ENCODE measurements at regions not wholly inside any gene's neighbourhood (a gene's known extent, or its start where the extent isn't known, plus 50 kb on each side); places are given as distances from the start of the nearest gene placed in this dataset.

DNA sequence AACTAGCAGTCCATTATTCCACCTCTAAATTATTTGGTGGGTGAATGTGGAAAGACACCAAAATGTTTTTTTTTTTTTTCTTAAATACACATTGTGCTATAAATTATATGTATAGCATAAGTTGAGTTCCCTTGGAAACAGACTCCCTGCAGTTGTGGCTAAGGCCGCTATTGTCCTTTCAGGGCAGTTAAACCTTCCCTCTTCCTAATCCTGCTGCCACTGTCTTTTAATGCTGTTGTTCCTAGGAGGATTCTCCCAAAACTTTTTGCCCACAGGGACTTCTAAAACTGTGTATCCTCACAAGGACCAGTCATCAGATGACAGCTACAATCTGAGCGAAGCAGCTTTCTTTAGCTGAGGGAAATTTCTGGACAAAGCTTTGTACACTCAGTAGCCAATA is 478.9 kb upstream of the CHORDC1 start:
- TF ChIP-seq, protein P1, sequence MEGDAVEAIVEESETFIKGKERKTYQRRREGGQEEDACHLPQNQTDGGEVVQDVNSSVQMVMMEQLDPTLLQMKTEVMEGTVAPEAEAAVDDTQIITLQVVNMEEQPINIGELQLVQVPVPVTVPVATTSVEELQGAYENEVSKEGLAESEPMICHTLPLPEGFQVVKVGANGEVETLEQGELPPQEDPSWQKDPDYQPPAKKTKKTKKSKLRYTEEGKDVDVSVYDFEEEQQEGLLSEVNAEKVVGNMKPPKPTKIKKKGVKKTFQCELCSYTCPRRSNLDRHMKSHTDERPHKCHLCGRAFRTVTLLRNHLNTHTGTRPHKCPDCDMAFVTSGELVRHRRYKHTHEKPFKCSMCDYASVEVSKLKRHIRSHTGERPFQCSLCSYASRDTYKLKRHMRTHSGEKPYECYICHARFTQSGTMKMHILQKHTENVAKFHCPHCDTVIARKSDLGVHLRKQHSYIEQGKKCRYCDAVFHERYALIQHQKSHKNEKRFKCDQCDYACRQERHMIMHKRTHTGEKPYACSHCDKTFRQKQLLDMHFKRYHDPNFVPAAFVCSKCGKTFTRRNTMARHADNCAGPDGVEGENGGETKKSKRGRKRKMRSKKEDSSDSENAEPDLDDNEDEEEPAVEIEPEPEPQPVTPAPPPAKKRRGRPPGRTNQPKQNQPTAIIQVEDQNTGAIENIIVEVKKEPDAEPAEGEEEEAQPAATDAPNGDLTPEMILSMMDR (IDR thresholded peaks at IDR 0.05): no peak
- TF ChIP-seq, protein P2, sequence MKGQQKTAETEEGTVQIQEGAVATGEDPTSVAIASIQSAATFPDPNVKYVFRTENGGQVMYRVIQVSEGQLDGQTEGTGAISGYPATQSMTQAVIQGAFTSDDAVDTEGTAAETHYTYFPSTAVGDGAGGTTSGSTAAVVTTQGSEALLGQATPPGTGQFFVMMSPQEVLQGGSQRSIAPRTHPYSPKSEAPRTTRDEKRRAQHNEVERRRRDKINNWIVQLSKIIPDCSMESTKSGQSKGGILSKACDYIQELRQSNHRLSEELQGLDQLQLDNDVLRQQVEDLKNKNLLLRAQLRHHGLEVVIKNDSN (IDR thresholded peaks at IDR 0.05; ENCODE audit: borderline replicate concordance, low read depth): no peak
- TF ChIP-seq TAF1 (IDR thresholded peaks at IDR 0.05; ENCODE audit: borderline replicate concordance, low read depth, low read length): no peak
- TF ChIP-seq MXI1 (IDR thresholded peaks at IDR 0.05; ENCODE audit: low read depth, low read length): no peak
- no peak for TF ChIP-seq CHD2 (IDR thresholded peaks at IDR 0.05; ENCODE audit: low read length, partially characterized antibody)
- no peak for TF ChIP-seq GATA2 (CRISPR knock-in tag; IDR thresholded peaks at IDR 0.05)

Measured in SK-N-SH (cell line).